IPS-15b (cell line): ENCODE measurements at regions not wholly inside any gene's neighbourhood (a gene's known extent, or its start where the extent isn't known, plus 50 kb on each side); places are given as distances from the start of the nearest gene placed in this dataset.

Experiments used
- H3K27me3 ChIP-seq: one replicate; pipeline ENCODE4 v1.6.1; 2013; ENCODE audit warnings: low read length; ENCODE audit not compliant: control insufficient read depth, insufficient read depth
- H3K36me3 ChIP-seq: one replicate; pipeline ENCODE4 v1.6.1; 2013; ENCODE audit warnings: low read length; ENCODE audit not compliant: control insufficient read depth, insufficient read depth
- H3K4me1 ChIP-seq: one replicate; pipeline ENCODE4 v1.6.1; 2013; ENCODE audit warnings: mild to moderate bottlenecking, low read length; ENCODE audit not compliant: control insufficient read depth, insufficient read depth
- H3K4me3 ChIP-seq: one replicate; pipeline ENCODE4 v1.5.1; 2013; ENCODE audit warnings: low read depth, low read length
- H3K9ac ChIP-seq: one replicate; pipeline ENCODE4 v1.6.1; 2013; ENCODE audit warnings: low read depth, mild to moderate bottlenecking, low read length
- H3K9me3 ChIP-seq: one replicate; pipeline ENCODE4 v1.6.1; 2013; ENCODE audit warnings: mild to moderate bottlenecking, low read length; ENCODE audit not compliant: control insufficient read depth, insufficient read depth

GRCh38 chr17:72498364-72499210 is 377.8 kb downstream of the SOX9 start:
- Histone ChIP-seq H3K4me1 (peaks cover 11% of the 10 kb centered on the region), H3K27me3 (no peaks in the 10 kb centered on the region), H3K4me3 (no peak overlapping the region), H3K9me3 (no peaks in the 10 kb centered on the region), H3K36me3 (no peaks in the 10 kb centered on the region), H3K9ac (no peak overlapping the region)

- Histone ChIP-seq H3K27me3 (no peaks in the 10 kb centered on the region), H3K9ac (no peak overlapping the region), H3K9me3 (no peaks in the 10 kb centered on the region), H3K4me1 (peaks cover 11% of the 10 kb centered on the region), H3K36me3 (no peaks in the 10 kb centered on the region), H3K4me3 (no peak overlapping the region)
Measured at GRCh38 chr17:72501404-72502370, 380.9 kb downstream of the SOX9 start.

GRCh38 chr17:72502371-72503341 is 381.8 kb downstream of the SOX9 start:
- peaks cover 11% of the 10 kb centered on the region for H3K4me1 ChIP-seq
- no peak overlapping the region for H3K4me3 ChIP-seq
- no peak overlapping the region for H3K9ac ChIP-seq
- no peaks in the 10 kb centered on the region for H3K9me3 ChIP-seq
- H3K27me3 ChIP-seq, result no peaks in the 10 kb centered on the region
- no peaks in the 10 kb centered on the region for H3K36me3 ChIP-seq

- Histone ChIP-seq H3K36me3 (no peaks in the 10 kb centered on the region), H3K4me3 (no peak overlapping the region), H3K4me1 (peaks cover 11% of the 10 kb centered on the region), H3K9me3 (no peaks in the 10 kb centered on the region), H3K27me3 (no peaks in the 10 kb centered on the region), H3K9ac (no peak overlapping the region)
Measured at GRCh38 chr17:72503556-72503955, 382.7 kb downstream of the SOX9 start.

- H3K4me1 ChIP-seq, result peaks cover 11% of the 10 kb centered on the region
- no peaks in the 10 kb centered on the region for H3K27me3 ChIP-seq
- no peak overlapping the region for H3K9ac ChIP-seq
- no peaks in the 10 kb centered on the region for H3K36me3 ChIP-seq
- H3K9me3 ChIP-seq, result no peaks in the 10 kb centered on the region
- H3K4me3 ChIP-seq, result no peak overlapping the region
Measured at GRCh38 chr17:72504783-72505182, 384.0 kb downstream of the SOX9 start.

- H3K36me3 ChIP-seq, result no peaks in the 10 kb centered on the region
- H3K27me3 ChIP-seq, result no peaks in the 10 kb centered on the region
- H3K4me1 ChIP-seq, result peaks cover 8% of the 10 kb centered on the region
- no peak overlapping the region for H3K4me3 ChIP-seq
- no peak overlapping the region for H3K9ac ChIP-seq
- no peaks in the 10 kb centered on the region for H3K9me3 ChIP-seq
Measured at GRCh38 chr17:72506773-72507172, 386.0 kb downstream of the SOX9 start.

GRCh38 chr17:72507370-72507769 is 386.6 kb downstream of the SOX9 start:
- no peaks in the 10 kb centered on the region for H3K36me3 ChIP-seq
- no peak overlapping the region for H3K9ac ChIP-seq
- no peaks in the 10 kb centered on the region for H3K9me3 ChIP-seq
- peaks cover 4% of the 10 kb centered on the region for H3K4me1 ChIP-seq
- no peak overlapping the region for H3K4me3 ChIP-seq
- no peaks in the 10 kb centered on the region for H3K27me3 ChIP-seq

GRCh38 chr17:72510351-72511016 is 389.7 kb downstream of the SOX9 start:
- H3K4me1 ChIP-seq, result peaks cover 4% of the 10 kb centered on the region
- H3K4me3 ChIP-seq, result no peak overlapping the region
- no peak overlapping the region for H3K9ac ChIP-seq
- no peaks in the 10 kb centered on the region for H3K9me3 ChIP-seq
- H3K27me3 ChIP-seq, result no peaks in the 10 kb centered on the region
- H3K36me3 ChIP-seq, result no peaks in the 10 kb centered on the region

- H3K4me3 ChIP-seq, result no peak overlapping the region
- H3K27me3 ChIP-seq, result no peaks in the 10 kb centered on the region
- H3K9me3 ChIP-seq, result no peaks in the 10 kb centered on the region
- H3K36me3 ChIP-seq, result no peaks in the 10 kb centered on the region
- no peak overlapping the region for H3K9ac ChIP-seq
- peaks cover 4% of the 10 kb centered on the region for H3K4me1 ChIP-seq
Measured at GRCh38 chr17:72511242-72511641, 390.4 kb downstream of the SOX9 start.

- Histone ChIP-seq H3K9ac (no peak overlapping the region), H3K4me1 (peaks cover 4% of the 10 kb centered on the region), H3K4me3 (no peak overlapping the region)
Measured at GRCh38 chr17:72511874-72512273, 391.1 kb downstream of the SOX9 start.

More at GRCh38 chr17:72511874-72512273, 391.1 kb downstream of the SOX9 start:
- Histone ChIP-seq H3K27me3 (no peaks in the 10 kb centered on the region), H3K36me3 (no peaks in the 10 kb centered on the region), H3K9me3 (no peaks in the 10 kb centered on the region)
